Uterus (tissue), 3 donors: ENCODE measurements at regions not wholly inside any gene's neighbourhood (a gene's known extent, or its start where the extent isn't known, plus 50 kb on each side); places are given as distances from the start of the nearest gene placed in this dataset.

ENCODE experiments used
- DNase-seq, 2 donors: peaks; one replicate each; pipeline ENCODE4 v3.0.0-alpha.2; 2019 to 2020
- H3K27ac ChIP-seq, 2 donors: fragments of 200-600 bp; sonication (generic); 1 replicate in 1 of 2; 2 replicates in 1 of 2; pipeline ENCODE4 v1.5.1; 2016 to 2018
- H3K27me3 ChIP-seq, 2 donors: fragments of 200-600 bp; sonication (generic); one replicate each; pipeline ENCODE4 v1.5.1; 2018 to 2019; ENCODE audit warnings: control low read depth in 1 of 2
- H3K36me3 ChIP-seq, 2 donors: fragments of 200-600 bp; sonication (generic); one replicate each; pipeline ENCODE4 v1.5.1; 2019; ENCODE audit warnings: control low read depth in 1 of 2
- H3K4me1 ChIP-seq, 2 donors: fragments of 200-600 bp; sonication (generic); one replicate each; pipeline ENCODE4 v1.5.1; 2018 to 2019; ENCODE audit warnings: control low read depth in 1 of 2
- H3K4me3 ChIP-seq, 2 donors: fragments of 200-600 bp; sonication (generic); 1 replicate in 1 of 2; 2 replicates in 1 of 2; pipeline ENCODE4 v1.5.1; 2018 to 2019; ENCODE audit warnings: mild to moderate bottlenecking in 1 of 2
- H3K9me3 ChIP-seq, 2 donors: fragments of 200-600 bp; sonication (generic); one replicate each; pipeline ENCODE4 v1.5.1; 2019; ENCODE audit warnings: control low read depth in 1 of 2
- CTCF ChIP-seq, 4 experiments: fragments of 200-600 bp in 2 of 4; fragments of 450-650 bp in 2 of 4; sonication (generic) in 2 of 4; IDR thresholded peaks; one replicate each; pipeline ENCODE4 v1.5.1; 2016 to 2019; ENCODE audit warnings: antibody characterized with exemption in 4 of 4, mild to moderate bottlenecking in 2 of 4, moderate library complexity in 1 of 4
- POLR2A ChIP-seq, 2 donors: fragments of 450-650 bp; IDR thresholded peaks; one replicate each; pipeline ENCODE4 v1.6.1; 2016; ENCODE audit warnings: antibody characterized with exemption in 2 of 2, mild to moderate bottlenecking in 1 of 2, moderate library complexity in 1 of 2
- intact Hi-C: fragments of 100-400 bp; cut with DNase I; formaldehyde crosslinking; loops from one replicate; pipeline ENCODE4 v1.15.1; 2023; ENCODE audit warnings: low total_unique reads
- donor health status: DM: yes; HTN: yes; CAD: no.

DNA sequence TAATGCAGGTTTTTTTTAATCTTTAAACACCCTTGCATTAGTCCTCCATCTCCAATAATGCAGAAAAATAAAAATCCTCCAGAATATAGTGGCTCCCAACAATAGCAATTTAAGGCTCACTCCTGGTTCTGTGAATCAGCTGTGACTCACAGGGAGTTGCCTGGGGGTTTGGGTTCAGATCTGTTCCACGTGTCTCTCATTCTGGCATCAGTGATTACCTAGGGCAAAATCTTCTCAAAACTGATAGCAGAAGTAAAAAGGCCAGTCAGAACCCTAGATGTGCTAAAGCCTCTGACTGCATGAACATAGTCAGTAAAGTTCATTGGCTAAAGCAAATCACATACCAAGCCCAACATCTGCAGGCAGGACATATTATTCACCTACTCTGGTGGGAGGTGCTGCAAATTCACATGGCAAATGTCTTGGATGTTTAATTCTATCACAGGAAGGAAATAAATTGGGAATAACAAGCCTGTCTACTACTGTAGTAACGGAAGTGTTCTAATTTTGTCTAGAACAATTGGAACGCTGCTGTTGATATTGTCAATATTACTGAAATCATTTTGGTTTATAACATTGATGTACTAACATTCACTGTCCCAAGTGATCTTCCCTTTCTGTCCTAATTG is 364.1 kb upstream of the CNTN4 start:
- H3K9me3 ChIP-seq: no peaks in the 10 kb centered on the region
- intact Hi-C loops: no loop called here
- no peaks in the 10 kb centered on the region for H3K27me3 ChIP-seq
- H3K27ac ChIP-seq: no peak overlapping the region
- no peak for DNase-seq
- H3K36me3 ChIP-seq: no peaks in the 10 kb centered on the region
- H3K4me3 ChIP-seq: no peak overlapping the region
- no peak for TF ChIP-seq POLR2A (IDR thresholded peaks at IDR 0.05)
- TF ChIP-seq CTCF (IDR thresholded peaks at IDR 0.05): no peak
- H3K4me1 ChIP-seq: no peaks in the 10 kb centered on the region

DNA sequence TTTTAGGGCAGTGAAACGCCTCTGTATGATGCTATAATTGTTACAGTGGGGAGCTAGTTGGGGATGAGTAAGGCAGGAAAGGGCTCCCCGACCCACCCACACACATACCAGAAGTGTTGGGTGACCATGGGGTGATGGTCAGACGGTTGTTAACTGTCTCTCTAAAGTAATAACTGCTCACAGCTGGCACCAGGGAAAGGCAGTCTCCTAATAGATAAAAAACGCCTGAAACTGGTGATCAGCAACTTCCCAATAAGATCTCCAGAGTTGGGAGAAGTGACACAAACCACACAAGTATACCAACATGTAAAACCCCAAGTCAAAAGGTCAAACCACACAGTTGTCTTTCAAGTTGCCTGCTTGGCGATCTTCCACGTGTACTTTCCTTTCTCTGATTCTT is 346.5 kb upstream of the CNTN4 start:
- Histone ChIP-seq H3K36me3 (no peaks in the 10 kb centered on the region), H3K27ac (no peak overlapping the region), H3K4me1 (no peaks in the 10 kb centered on the region), H3K4me3 (no peak overlapping the region), H3K27me3 (no peaks in the 10 kb centered on the region), H3K9me3 (no peaks in the 10 kb centered on the region)
- DNase-seq: no peak
- intact Hi-C loops: loop anchor here (1.0 kb wide), 1 partner anchor 19 kb away; no protein-coding TSS in a partner anchor
- TF ChIP-seq POLR2A (IDR thresholded peaks at IDR 0.05) (no peak), CTCF (IDR thresholded peaks at IDR 0.05) (no peak)

DNA sequence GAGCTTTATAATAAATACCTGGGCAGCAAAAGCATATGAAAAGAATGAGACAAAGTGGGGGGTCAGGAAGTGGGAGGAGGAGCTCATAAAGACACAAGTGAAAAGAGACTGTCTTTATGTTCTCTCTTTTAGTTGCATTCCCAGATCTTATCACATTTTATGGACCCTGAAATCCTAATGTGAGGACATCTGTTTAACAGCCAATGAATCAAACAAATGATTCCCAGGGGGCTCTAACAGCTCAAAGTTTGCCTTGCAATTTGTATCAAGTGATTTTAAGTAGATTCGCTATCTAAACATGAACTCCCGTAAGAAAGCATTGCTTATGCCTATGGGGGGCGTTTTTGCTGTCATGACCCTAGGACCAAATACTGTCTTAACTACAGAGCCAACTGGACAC is 332.3 kb upstream of the CNTN4 start:
- Histone ChIP-seq H3K27ac (no peak overlapping the region), H3K36me3 (no peaks in the 10 kb centered on the region), H3K4me1 (no peaks in the 10 kb centered on the region), H3K27me3 (no peaks in the 10 kb centered on the region), H3K4me3 (no peak overlapping the region), H3K9me3 (no peaks in the 10 kb centered on the region)
- TF ChIP-seq CTCF (IDR thresholded peaks at IDR 0.05) (no peak), POLR2A (IDR thresholded peaks at IDR 0.05) (no peak)
- intact Hi-C loops: no loop called here
- DNase-seq: no peak

GRCh38 chr3:1773679-1774078 is 325.0 kb upstream of the CNTN4 start:
- intact Hi-C loops: no loop called here
- no peak for DNase-seq
- H3K27me3 ChIP-seq: no peaks in the 10 kb centered on the region

GRCh38 chr3:1774597-1774996 is 324.1 kb upstream of the CNTN4 start:
- H3K4me3 ChIP-seq: no peak overlapping the region
- DNase-seq: no peak
- H3K4me1 ChIP-seq: no peaks in the 10 kb centered on the region
- no peaks in the 10 kb centered on the region for H3K27me3 ChIP-seq
- TF ChIP-seq POLR2A (IDR thresholded peaks at IDR 0.05) (no peak), CTCF (IDR thresholded peaks at IDR 0.05) (no peak)
- intact Hi-C loops: no loop called here
- no peak overlapping the region for H3K27ac ChIP-seq
- no peaks in the 10 kb centered on the region for H3K36me3 ChIP-seq
- no peaks in the 10 kb centered on the region for H3K9me3 ChIP-seq

More at GRCh38 chr3:1773679-1774078, 325.0 kb upstream of the CNTN4 start:
- no peak overlapping the region for H3K4me3 ChIP-seq
- H3K27ac ChIP-seq: no peak overlapping the region
- no peaks in the 10 kb centered on the region for H3K4me1 ChIP-seq
- no peaks in the 10 kb centered on the region for H3K36me3 ChIP-seq
- TF ChIP-seq POLR2A (IDR thresholded peaks at IDR 0.05) (no peak), CTCF (IDR thresholded peaks at IDR 0.05) (no peak)
- H3K9me3 ChIP-seq: no peaks in the 10 kb centered on the region
